ENCODE measurements at regions not wholly inside any gene's neighbourhood (a gene's known extent, or its start where the extent isn't known, plus 50 kb on each side); places are given as distances from the start of the nearest gene placed in this dataset.

- TF ChIP-seq CTCF (conservative IDR thresholded peaks at IDR 0.05; ENCODE audit: low read depth, low read length) = no peak
- no peak for DNase-seq (ENCODE audit: low read depth)
- no peak overlapping the region for H3K4me3 ChIP-seq (ENCODE audit: low read depth, low read length)
These were observed 191.4 kb downstream of the GBA3 start for GRCh38 chr4:22884157-22884556.

- no peak for DNase-seq (ENCODE audit: low read depth)
- TF ChIP-seq CTCF (conservative IDR thresholded peaks at IDR 0.05; ENCODE audit: low read depth, low read length) = no peak
- no peak overlapping the region for H3K4me3 ChIP-seq (ENCODE audit: low read depth, low read length)
These were observed 188.7 kb downstream of the GBA3 start for GRCh38 chr4:22881411-22881810.

- no peak for TF ChIP-seq CTCF (conservative IDR thresholded peaks at IDR 0.05; ENCODE audit: low read depth, low read length)
- H3K4me3 ChIP-seq (ENCODE audit: low read depth, low read length) = no peak overlapping the region
- DNase-seq (ENCODE audit: low read depth) = no peak
These were observed 184.8 kb downstream of the GBA3 start for GRCh38 chr4:22877486-22878052.

GRCh38 chr4:22876270-22876669, 183.5 kb downstream of the GBA3 start:
- DNase-seq (ENCODE audit: low read depth) = no peak
- TF ChIP-seq CTCF (conservative IDR thresholded peaks at IDR 0.05; ENCODE audit: low read depth, low read length) = no peak
- no peak overlapping the region for H3K4me3 ChIP-seq (ENCODE audit: low read depth, low read length)

- TF ChIP-seq CTCF (conservative IDR thresholded peaks at IDR 0.05; ENCODE audit: low read depth, low read length) = no peak
These were observed 183.0 kb downstream of the GBA3 start for GRCh38 chr4:22875587-22876257.

GRCh38 chr4:22874334-22874912, 181.7 kb downstream of the GBA3 start:
- no peak for TF ChIP-seq CTCF (conservative IDR thresholded peaks at IDR 0.05; ENCODE audit: low read depth, low read length)
- no peak overlapping the region for H3K4me3 ChIP-seq (ENCODE audit: low read depth, low read length)
- no peak for DNase-seq (ENCODE audit: low read depth)

More at GRCh38 chr4:22875587-22876257, 183.0 kb downstream of the GBA3 start:
- no peak overlapping the region for H3K4me3 ChIP-seq (ENCODE audit: low read depth, low read length)
- DNase-seq (ENCODE audit: low read depth) = no peak

GRCh38 chr4:22873899-22874298, 181.2 kb downstream of the GBA3 start:
- no peak for DNase-seq (ENCODE audit: low read depth)
- TF ChIP-seq CTCF (conservative IDR thresholded peaks at IDR 0.05; ENCODE audit: low read depth, low read length) = no peak
- no peak overlapping the region for H3K4me3 ChIP-seq (ENCODE audit: low read depth, low read length)
